ENCODE measurements at regions not wholly inside any gene's neighbourhood (a gene's known extent, or its start where the extent isn't known, plus 50 kb on each side); places are given as distances from the start of the nearest gene placed in this dataset.

DNA sequence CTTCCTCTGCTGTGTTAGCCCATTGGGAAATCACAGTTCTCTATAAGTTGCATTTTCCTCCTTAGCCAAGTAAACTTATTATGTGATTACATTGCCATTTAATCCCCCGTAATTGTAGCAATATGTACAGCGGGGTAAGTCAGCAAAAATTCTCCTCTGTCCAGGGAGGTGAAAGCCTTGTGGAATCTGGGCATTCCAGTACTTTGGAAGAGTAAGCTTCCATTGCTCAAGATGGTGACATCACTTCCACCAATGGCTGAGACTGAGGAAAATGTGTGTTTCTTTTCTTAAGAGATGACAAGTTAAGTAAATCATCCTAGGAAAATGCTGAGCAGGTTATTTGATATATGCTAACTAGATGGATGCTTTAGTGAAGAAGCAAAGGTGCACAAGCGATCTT is 436.7 kb downstream of the CETN3 start:
- TF ChIP-seq, protein P1, sequence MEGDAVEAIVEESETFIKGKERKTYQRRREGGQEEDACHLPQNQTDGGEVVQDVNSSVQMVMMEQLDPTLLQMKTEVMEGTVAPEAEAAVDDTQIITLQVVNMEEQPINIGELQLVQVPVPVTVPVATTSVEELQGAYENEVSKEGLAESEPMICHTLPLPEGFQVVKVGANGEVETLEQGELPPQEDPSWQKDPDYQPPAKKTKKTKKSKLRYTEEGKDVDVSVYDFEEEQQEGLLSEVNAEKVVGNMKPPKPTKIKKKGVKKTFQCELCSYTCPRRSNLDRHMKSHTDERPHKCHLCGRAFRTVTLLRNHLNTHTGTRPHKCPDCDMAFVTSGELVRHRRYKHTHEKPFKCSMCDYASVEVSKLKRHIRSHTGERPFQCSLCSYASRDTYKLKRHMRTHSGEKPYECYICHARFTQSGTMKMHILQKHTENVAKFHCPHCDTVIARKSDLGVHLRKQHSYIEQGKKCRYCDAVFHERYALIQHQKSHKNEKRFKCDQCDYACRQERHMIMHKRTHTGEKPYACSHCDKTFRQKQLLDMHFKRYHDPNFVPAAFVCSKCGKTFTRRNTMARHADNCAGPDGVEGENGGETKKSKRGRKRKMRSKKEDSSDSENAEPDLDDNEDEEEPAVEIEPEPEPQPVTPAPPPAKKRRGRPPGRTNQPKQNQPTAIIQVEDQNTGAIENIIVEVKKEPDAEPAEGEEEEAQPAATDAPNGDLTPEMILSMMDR (IDR thresholded peaks at IDR 0.05): no peak
- no peak for TF ChIP-seq POLR2A (IDR thresholded peaks at IDR 0.05)
